Mammary epithelial cell (primary cell): ENCODE measurements at regions not wholly inside any gene's neighbourhood (a gene's known extent, or its start where the extent isn't known, plus 50 kb on each side); places are given as distances from the start of the nearest gene placed in this dataset.

ENCODE experiments used
- CTCF ChIP-seq, 2 donors: IDR thresholded peaks in 1 of 2; conservative IDR thresholded peaks in 1 of 2; 2 replicates each; pipeline ENCODE4 v1.5.1; 2011 to 2012; ENCODE audit warnings: inconsistent platforms in 2 of 2, low read length in 2 of 2, mild to moderate bottlenecking in 2 of 2, control low read depth in 1 of 2, low read depth in 1 of 2; ENCODE audit not compliant: insufficient read depth in 1 of 2; ENCODE audit errors: extremely low read depth in 1 of 2
- EZH2 ChIP-seq: IDR thresholded peaks from 2 replicates; pipeline ENCODE4 v1.6.1; 2012; ENCODE audit warnings: low read length, inconsistent platforms, borderline replicate concordance

GRCh38 chr3:3429841-3430240 is 250.3 kb upstream of the CRBN start:
- TF ChIP-seq CTCF (conservative IDR thresholded peaks at IDR 0.05 in 1 of 2, IDR thresholded peaks at IDR 0.05 in 1 of 2; ENCODE audit: extremely low read depth in 1 of 2, insufficient read depth in 1 of 2, low read depth in 1 of 2, low read length in 2 of 2) (no peak), EZH2 (no peak)
